HCT116 (cell line): ENCODE measurements at regions not wholly inside any gene's neighbourhood (a gene's known extent, or its start where the extent isn't known, plus 50 kb on each side); places are given as distances from the start of the nearest gene placed in this dataset.

Experiments
- ATAC-seq: fragments of 200-7000 bp; cut with Tn5 transposase; 2 replicates; pipeline ENCODE4 v1.9.1; 2020; ENCODE audit warnings: mild to moderate bottlenecking, moderate library complexity
- BruUV-seq: library from RNA; stranded (reverse); fragments of 400-500 nt; replicated peaks from 2 replicates; lab custom pipeline; 2021; lab: Mats Ljungman, UMichigan
- CTCF ChIA-PET: fragments of 300-600 bp; sonication (Branson Sonifier 250); formaldehyde crosslinking; loops from one replicate; lab custom pipeline; 2021; ENCODE audit warnings: antibody characterized with exemption; lab: Charles Lee
- POLR2A ChIA-PET: fragments of 300-600, 350-600 bp; sonication (Branson Sonifier 250); formaldehyde crosslinking; loops from one replicate; lab custom pipeline; 2021; ENCODE audit warnings: antibody characterized with exemption; lab: Charles Lee
- RAD21 ChIA-PET, 2 experiments: fragments of 300-600 bp; sonication (Branson Sonifier 250); formaldehyde crosslinking; loops; one replicate each; lab custom pipeline; 2023; ENCODE audit warnings: low total read pairs in 2 of 2; ENCODE audit not compliant: uncharacterized antibody in 2 of 2, unreplicated experiment in 2 of 2, low non-redundant PET in 1 of 2; lab: Charles Lee
- DNase-seq: peaks from one replicate; pipeline ENCODE4 v3.0.0-alpha.2; 2010; ENCODE audit warnings: low read depth, low spot score
- H2AFZ ChIP-seq: fragments of 200-600 bp; shearing (Covaris generic), sonication (generic); 2 replicates; pipeline ENCODE4 v1.6.1; 2017; ENCODE audit warnings: low read depth, mixed run types, mixed read lengths, antibody characterized with exemption, low read length; ENCODE audit not compliant: poor library complexity, severe bottlenecking
- H3K27ac ChIP-seq: 2 replicates; pipeline ENCODE4 v1.5.1; 2012; ENCODE audit warnings: low read depth, low read length
- H3K27me3 ChIP-seq: fragments of 200-600 bp; sonication (generic); 2 replicates; pipeline ENCODE4 v1.6.1; 2016; ENCODE audit warnings: mixed run types, low read length, mixed read lengths; ENCODE audit not compliant: insufficient read depth
- H3K36me3 ChIP-seq, 2 experiments: fragments of 200-500 bp in 1 of 2; fragments of 200-600 bp in 1 of 2; sonication (Bioruptor generic) in 1 of 2; sonication (generic) in 1 of 2; 2 replicates each; pipeline versions ENCODE4 v1.5.1 to v1.6.1; 2014 to 2016; ENCODE audit warnings: low read length in 2 of 2, inconsistent platforms in 1 of 2, mixed read lengths in 1 of 2, mixed run types in 1 of 2; ENCODE audit not compliant: insufficient read depth in 2 of 2, control insufficient read depth in 1 of 2
- H3K4me1 ChIP-seq, 2 experiments: fragments of 200-600 bp in 1 of 2; sonication (generic) in 1 of 2; 2 replicates each; pipeline versions ENCODE4 v1.5.1 to v1.6.1; 2012 to 2017; ENCODE audit warnings: low read length in 2 of 2, inconsistent platforms in 1 of 2, mild to moderate bottlenecking in 1 of 2, mixed read lengths in 1 of 2, mixed run types in 1 of 2, moderate library complexity in 1 of 2; ENCODE audit not compliant: insufficient read depth in 2 of 2, control insufficient read depth in 1 of 2
- H3K4me2 ChIP-seq: fragments of 200-600 bp; sonication (generic); 2 replicates; pipeline ENCODE4 v1.6.1; 2017; ENCODE audit warnings: mixed run types, low read length, mixed read lengths
- H3K4me3 ChIP-seq, 2 experiments: fragments of 200-600 bp in 1 of 2; sonication (generic) in 1 of 2; replicated peaks in 1 of 2; 2 replicates each; pipeline ENCODE4 v1.5.1; 2011 to 2016; ENCODE audit warnings: low read length in 2 of 2, control low read depth in 1 of 2, low read depth in 1 of 2, mild to moderate bottlenecking in 1 of 2, mixed read lengths in 1 of 2, mixed run types in 1 of 2
- H3K79me2 ChIP-seq: fragments of 200-600 bp; sonication (generic); 2 replicates; pipeline ENCODE4 v1.6.1; 2017; ENCODE audit warnings: mild to moderate bottlenecking, mixed run types, low read length, moderate library complexity, mixed read lengths; ENCODE audit not compliant: insufficient read depth
- H3K9ac ChIP-seq: fragments of 200-600 bp; sonication (generic); 2 replicates; pipeline ENCODE4 v1.6.1; 2016; ENCODE audit warnings: low read length, mixed read lengths
- H3K9me2 ChIP-seq: fragments of 200-600 bp; sonication (generic), shearing (Covaris generic); 2 replicates; pipeline ENCODE4 v1.6.1; 2017; ENCODE audit warnings: mixed run types, mild to moderate bottlenecking, moderate library complexity; ENCODE audit not compliant: insufficient read depth
- H3K9me3 ChIP-seq, 2 experiments: fragments of 200-500 bp in 1 of 2; fragments of 200-600 bp in 1 of 2; sonication (Bioruptor generic) in 1 of 2; sonication (generic) in 1 of 2; 2 replicates each; pipeline ENCODE4 v1.6.1; 2014 to 2017; ENCODE audit warnings: low read length in 2 of 2, mixed read lengths in 2 of 2, inconsistent platforms in 1 of 2, low read depth in 1 of 2, mild to moderate bottlenecking in 1 of 2, mixed run types in 1 of 2, moderate library complexity in 1 of 2; ENCODE audit not compliant: control insufficient read depth in 1 of 2, insufficient read depth in 1 of 2
- H4K20me1 ChIP-seq: fragments of 200-600 bp; sonication (generic), shearing (Covaris generic); 2 replicates; pipeline ENCODE4 v1.6.1; 2017; ENCODE audit warnings: mixed run types, mild to moderate bottlenecking, moderate library complexity; ENCODE audit not compliant: insufficient read depth
- EZH2phosphoT487 ChIP-seq: fragments of 200-600 bp; IDR thresholded peaks from 2 replicates; pipeline ENCODE4 v1.6.1; 2018; ENCODE audit warnings: antibody characterized with exemption, borderline replicate concordance
- JUND ChIP-seq: IDR thresholded peaks from 2 replicates; pipeline ENCODE4 v1.6.1; 2012
- POLR2AphosphoS5 ChIP-seq: IDR thresholded peaks from 2 replicates; pipeline ENCODE4 v1.6.1; 2011; ENCODE audit warnings: mild to moderate bottlenecking, low read depth, low read length, moderate library complexity
- RAD21 ChIP-seq: IDR thresholded peaks from 2 replicates; pipeline ENCODE4 v1.6.1; 2012; ENCODE audit warnings: low read depth, mild to moderate bottlenecking
- SIN3A ChIP-seq: IDR thresholded peaks from 2 replicates; pipeline ENCODE4 v1.6.1; 2012; ENCODE audit warnings: low read depth
- SRF ChIP-seq: IDR thresholded peaks from 2 replicates; pipeline ENCODE4 v1.6.1; 2012; ENCODE audit warnings: low read depth
- ZNF274 ChIP-seq: fragments of 200-500 bp; sonication (Bioruptor generic); IDR thresholded peaks from 2 replicates; pipeline ENCODE4 v1.6.1; 2014; ENCODE audit warnings: mild to moderate bottlenecking, low read depth, low read length, inconsistent platforms
- intact Hi-C: fragments of 100-400 bp; cut with micrococcal nuclease; formaldehyde crosslinking; loops from 2 replicates; pipeline ENCODE4 v1.10.0; 2022
- TF ChIP-seq, protein P1 (sequence below): IDR thresholded peaks from 2 replicates; pipeline ENCODE4 v1.6.1; 2012
- TF ChIP-seq, protein P2 (sequence below): IDR thresholded peaks from 2 replicates; pipeline ENCODE4 v1.6.1; 2011; ENCODE audit warnings: mild to moderate bottlenecking, low read length, moderate library complexity; ENCODE audit not compliant: insufficient replicate concordance; ENCODE audit errors: extremely low read depth

DNA sequence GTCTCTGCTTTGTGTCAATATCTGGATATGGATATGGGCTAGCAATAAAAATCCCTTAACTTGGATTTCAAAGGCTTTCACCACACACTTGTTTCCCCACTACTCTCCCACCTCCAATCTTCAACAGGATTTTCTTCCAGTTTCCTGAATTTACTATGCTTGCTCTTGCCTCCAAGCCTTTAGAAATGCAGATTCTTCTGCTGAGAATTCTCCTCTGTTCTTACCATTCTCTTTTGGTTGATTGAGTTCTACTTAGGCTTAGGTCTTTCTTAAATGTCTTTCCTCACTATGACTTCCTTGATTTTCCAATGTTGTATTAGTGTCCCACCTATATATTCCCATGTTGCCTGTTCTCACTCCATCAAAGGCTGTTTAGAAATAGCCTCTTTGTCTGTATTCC is 1502.4 kb upstream of the TENM4 start:
- CTCF ChIA-PET: no interaction called here
- POLR2A ChIA-PET: no interaction called here
- peaks cover 0 to 13% of the 10 kb centered on the region in 2 experiments; a peak in 3 of 4 replicates for H3K9me3 ChIP-seq
- intact Hi-C loops: no loop called here
- RAD21 ChIA-PET: no interaction called here
- no peaks in the 10 kb centered on the region for H3K9me2 ChIP-seq
- TF ChIP-seq EZH2phosphoT487 (no peak), SIN3A (no peak)
- no peak overlapping the region for H3K4me3 ChIP-seq
- no TSS peak for BruUV-seq
- H3K27me3 ChIP-seq: no peaks in the 10 kb centered on the region
- H3K79me2 ChIP-seq: no peaks in the 10 kb centered on the region
- H3K36me3 ChIP-seq: no peaks in the 10 kb centered on the region
- H3K4me1 ChIP-seq: no peaks in the 10 kb centered on the region
- no peak overlapping the region for H3K4me2 ChIP-seq
- no peak overlapping the region for H3K9ac ChIP-seq
- DNase-seq: no peak
- no peak for ATAC-seq
- no peaks in the 10 kb centered on the region for H4K20me1 ChIP-seq
- H3K27ac ChIP-seq: no peak overlapping the region
- no peak overlapping the region for H2AFZ ChIP-seq

DNA sequence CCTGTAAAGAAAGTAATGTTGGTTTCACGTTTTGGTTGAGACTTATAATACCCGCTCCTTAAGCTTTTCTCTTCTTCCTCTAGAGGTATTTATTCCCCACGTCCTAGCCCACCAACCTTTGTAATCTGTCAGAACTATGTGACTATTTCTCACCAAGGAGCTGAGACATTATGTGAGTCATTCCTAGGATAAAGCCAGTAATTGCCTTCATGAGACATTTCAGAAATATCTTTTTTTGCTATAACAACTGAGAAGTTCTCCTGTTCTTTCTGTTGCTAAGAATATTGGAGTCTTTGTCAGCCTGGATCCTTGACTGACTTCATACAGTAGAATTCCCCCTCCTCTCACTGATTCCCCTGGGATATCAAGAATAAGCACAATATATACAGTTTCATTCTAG is 1497.0 kb upstream of the TENM4 start:
- Histone ChIP-seq H3K4me1 (no peaks in the 10 kb centered on the region), H3K27me3 (no peaks in the 10 kb centered on the region), H2AFZ (no peak overlapping the region), H3K79me2 (no peaks in the 10 kb centered on the region), H3K36me3 (no peaks in the 10 kb centered on the region), H4K20me1 (no peaks in the 10 kb centered on the region), H3K27ac (no peak overlapping the region), H3K9me3 (peaks cover 0 to 7% of the 10 kb centered on the region in 2 experiments; a peak in 2 of 4 replicates), H3K4me3 (no peak overlapping the region), H3K9me2 (no peaks in the 10 kb centered on the region), H3K9ac (no peak overlapping the region), H3K4me2 (no peak overlapping the region)
- POLR2A ChIA-PET: no interaction called here
- TF ChIP-seq ZNF274 (no peak), SRF (no peak), JUND (no peak), RAD21 (no peak), POLR2AphosphoS5 (no peak)
- TF ChIP-seq, protein P1, sequence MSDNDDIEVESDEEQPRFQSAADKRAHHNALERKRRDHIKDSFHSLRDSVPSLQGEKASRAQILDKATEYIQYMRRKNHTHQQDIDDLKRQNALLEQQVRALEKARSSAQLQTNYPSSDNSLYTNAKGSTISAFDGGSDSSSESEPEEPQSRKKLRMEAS: no peak
- TF ChIP-seq, protein P2, sequence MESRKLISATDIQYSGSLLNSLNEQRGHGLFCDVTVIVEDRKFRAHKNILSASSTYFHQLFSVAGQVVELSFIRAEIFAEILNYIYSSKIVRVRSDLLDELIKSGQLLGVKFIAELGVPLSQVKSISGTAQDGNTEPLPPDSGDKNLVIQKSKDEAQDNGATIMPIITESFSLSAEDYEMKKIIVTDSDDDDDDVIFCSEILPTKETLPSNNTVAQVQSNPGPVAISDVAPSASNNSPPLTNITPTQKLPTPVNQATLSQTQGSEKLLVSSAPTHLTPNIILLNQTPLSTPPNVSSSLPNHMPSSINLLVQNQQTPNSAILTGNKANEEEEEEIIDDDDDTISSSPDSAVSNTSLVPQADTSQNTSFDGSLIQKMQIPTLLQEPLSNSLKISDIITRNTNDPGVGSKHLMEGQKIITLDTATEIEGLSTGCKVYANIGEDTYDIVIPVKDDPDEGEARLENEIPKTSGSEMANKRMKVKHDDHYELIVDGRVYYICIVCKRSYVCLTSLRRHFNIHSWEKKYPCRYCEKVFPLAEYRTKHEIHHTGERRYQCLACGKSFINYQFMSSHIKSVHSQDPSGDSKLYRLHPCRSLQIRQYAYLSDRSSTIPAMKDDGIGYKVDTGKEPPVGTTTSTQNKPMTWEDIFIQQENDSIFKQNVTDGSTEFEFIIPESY: no peak
- intact Hi-C loops: no loop called here
- no peak for ATAC-seq
- CTCF ChIA-PET: no interaction called here
- BruUV-seq: no TSS peak
- RAD21 ChIA-PET: no interaction called here
- no peak for DNase-seq
